Activated naive CD4-positive, alpha-beta T cell treated with anti-CD3 and anti-CD28 coated beads, Interleukin-2, amount 10 ng/mL, durations not matched to agents 7 days and 5 days (primary cell): ENCODE measurements at regions not wholly inside any gene's neighbourhood (a gene's known extent, or its start where the extent isn't known, plus 50 kb on each side); places are given as distances from the start of the nearest gene placed in this dataset.

Experiments used
- CTCF ChIA-PET: fragments of 350-600 bp; sonication (Branson Sonifier 250); formaldehyde crosslinking; loops from one replicate; lab custom pipeline; 2021; ENCODE audit warnings: antibody characterized with exemption; lab: Charles Lee
- DNase-seq: peaks from one replicate; pipeline ENCODE4 v3.0.0-alpha.2; 2020
- H3K27ac Mint-ChIP-seq: one replicate; pipeline ENCODE4 v1.8.0; 2021; ENCODE audit warnings: mild to moderate bottlenecking, moderate library complexity, mixed read lengths
- H3K27me3 Mint-ChIP-seq: one replicate; pipeline ENCODE4 v1.8.0; 2021; ENCODE audit warnings: mild to moderate bottlenecking, mixed read lengths
- H3K36me3 Mint-ChIP-seq: one replicate; pipeline ENCODE4 v1.8.0; 2021; ENCODE audit warnings: mixed read lengths
- H3K4me1 Mint-ChIP-seq: one replicate; pipeline ENCODE4 v1.8.0; 2021; ENCODE audit warnings: mixed read lengths
- H3K4me3 Mint-ChIP-seq: one replicate; pipeline ENCODE4 v1.8.0; 2021; ENCODE audit warnings: mild to moderate bottlenecking, moderate library complexity, mixed read lengths
- H3K9me3 Mint-ChIP-seq: one replicate; pipeline ENCODE4 v1.8.0; 2021; ENCODE audit warnings: mixed read lengths

DNA sequence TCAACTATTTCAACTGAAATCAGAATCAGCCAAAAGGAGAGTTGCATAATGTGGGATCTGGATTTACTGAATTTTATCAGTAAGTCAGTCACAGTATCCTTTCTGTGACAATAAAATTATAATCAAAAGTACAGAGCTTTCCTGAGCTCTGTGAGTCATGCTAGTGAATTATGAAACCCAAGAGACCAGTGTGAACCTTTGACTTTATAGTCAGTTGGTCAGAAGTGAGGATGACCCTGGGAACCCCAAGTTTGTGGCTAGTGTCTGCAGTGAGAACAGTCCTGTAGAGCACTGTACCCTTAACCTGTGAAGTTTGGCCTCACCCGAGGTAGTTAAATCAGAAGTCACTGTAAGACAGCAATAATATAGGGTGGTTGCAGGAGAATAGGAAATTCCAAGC lies 381.7 kb downstream of the CDH19 start:
- H3K27ac Mint-ChIP-seq = no peak overlapping the region
- no peaks in the 10 kb centered on the region for H3K36me3 Mint-ChIP-seq
- H3K27me3 Mint-ChIP-seq = no peaks in the 10 kb centered on the region
- H3K4me3 Mint-ChIP-seq = no peak overlapping the region
- DNase-seq = no peak
- no peaks in the 10 kb centered on the region for H3K4me1 Mint-ChIP-seq
- H3K9me3 Mint-ChIP-seq = peaks cover 5% of the 10 kb centered on the region
- CTCF ChIA-PET = no interaction called here

DNA sequence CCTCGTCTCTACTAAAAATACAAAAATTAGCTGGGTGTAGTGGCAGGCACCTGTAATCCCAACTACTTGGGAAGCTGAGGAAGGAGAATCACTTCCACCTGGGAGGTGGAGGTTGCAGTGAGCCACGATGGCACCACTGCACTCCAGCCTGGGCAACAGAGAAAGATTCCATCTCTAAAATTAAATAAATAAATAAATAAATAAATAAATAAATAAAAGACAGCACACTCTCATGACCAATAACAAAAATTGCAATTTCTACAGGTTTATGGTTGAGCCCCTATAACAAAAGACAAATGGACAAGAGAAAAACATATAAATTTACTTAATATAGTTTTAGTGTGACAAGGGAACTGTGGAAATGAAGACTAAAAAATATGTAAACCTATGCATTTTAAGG lies 384.1 kb downstream of the CDH19 start:
- H3K27me3 Mint-ChIP-seq = no peaks in the 10 kb centered on the region
- H3K9me3 Mint-ChIP-seq = peaks cover 5% of the 10 kb centered on the region
- H3K4me3 Mint-ChIP-seq = no peak overlapping the region
- no peaks in the 10 kb centered on the region for H3K36me3 Mint-ChIP-seq
- H3K4me1 Mint-ChIP-seq = no peaks in the 10 kb centered on the region
- DNase-seq = no peak
- H3K27ac Mint-ChIP-seq = no peak overlapping the region
- CTCF ChIA-PET = no interaction called here

DNA sequence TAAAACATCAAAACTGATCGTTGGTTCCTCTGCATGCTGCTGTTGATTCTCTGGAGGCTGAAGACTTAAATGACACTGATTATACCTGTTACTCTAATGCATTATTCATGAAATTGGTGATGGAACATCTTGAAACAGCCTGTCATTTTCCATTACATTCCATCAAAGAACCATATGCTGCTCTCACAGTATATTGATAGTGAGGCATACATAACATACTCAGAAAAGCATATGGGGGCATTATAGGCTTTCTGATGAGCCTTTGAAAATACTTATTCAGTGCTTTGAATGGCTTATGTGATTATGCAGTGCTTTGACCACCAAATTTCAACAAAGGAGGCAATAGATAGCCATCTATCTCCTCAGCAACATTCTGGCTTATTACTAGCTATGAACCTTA lies 392.1 kb downstream of the CDH19 start:
- no peak for DNase-seq
- H3K27ac Mint-ChIP-seq = no peak overlapping the region
- CTCF ChIA-PET = no interaction called here
- H3K27me3 Mint-ChIP-seq = no peaks in the 10 kb centered on the region
- H3K36me3 Mint-ChIP-seq = no peaks in the 10 kb centered on the region
- no peaks in the 10 kb centered on the region for H3K4me1 Mint-ChIP-seq
- peaks cover 2% of the 10 kb centered on the region for H3K9me3 Mint-ChIP-seq
- no peak overlapping the region for H3K4me3 Mint-ChIP-seq

DNA sequence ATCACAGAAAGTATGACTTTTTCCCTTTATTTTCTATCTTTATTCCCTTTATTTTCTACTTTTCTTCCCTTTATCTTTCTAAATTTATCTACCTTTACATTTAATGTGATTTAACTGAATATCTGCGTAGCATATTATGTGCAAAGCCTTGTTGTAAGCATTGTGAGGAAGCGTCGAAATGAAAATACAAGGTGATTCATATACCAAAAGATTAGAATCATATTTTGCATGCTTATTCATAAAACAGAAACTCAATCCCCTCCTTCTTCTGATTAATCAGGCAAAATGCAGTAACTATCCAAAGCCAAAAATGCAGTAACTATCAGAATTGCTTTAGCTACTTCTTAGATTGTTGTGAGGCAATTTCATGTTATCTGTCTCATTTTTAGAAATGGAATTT lies 393.0 kb downstream of the CDH19 start:
- no peak for DNase-seq
- CTCF ChIA-PET = no interaction called here
- Mint-ChIP-seq H3K27ac (no peak overlapping the region), H3K27me3 (no peaks in the 10 kb centered on the region), H3K9me3 (peaks cover 2% of the 10 kb centered on the region), H3K4me3 (no peak overlapping the region), H3K4me1 (no peaks in the 10 kb centered on the region), H3K36me3 (no peaks in the 10 kb centered on the region)

DNA sequence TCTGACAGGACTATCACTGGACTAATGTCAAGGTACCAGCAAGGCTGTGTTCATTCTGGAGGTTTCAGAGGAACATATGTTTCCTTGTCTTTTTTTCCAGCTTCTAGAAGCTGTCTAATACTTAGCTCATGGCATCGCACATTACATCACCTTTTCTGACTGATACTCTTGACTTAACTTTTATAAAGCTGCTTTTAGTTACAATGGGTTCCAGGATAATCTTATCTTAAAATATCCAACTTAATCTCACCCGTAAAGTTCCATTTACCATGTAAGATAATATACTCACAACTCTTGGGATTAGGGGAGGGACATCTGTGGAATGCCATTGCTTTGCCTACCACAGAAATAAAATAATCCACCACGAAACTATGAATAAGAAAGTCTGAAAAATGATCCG lies 394.2 kb downstream of the CDH19 start:
- no peak for DNase-seq
- Mint-ChIP-seq H3K36me3 (no peaks in the 10 kb centered on the region), H3K9me3 (peaks cover under 1% of the 10 kb centered on the region), H3K27ac (no peak overlapping the region), H3K4me3 (no peak overlapping the region), H3K27me3 (no peaks in the 10 kb centered on the region), H3K4me1 (no peaks in the 10 kb centered on the region)
- CTCF ChIA-PET = no interaction called here

DNA sequence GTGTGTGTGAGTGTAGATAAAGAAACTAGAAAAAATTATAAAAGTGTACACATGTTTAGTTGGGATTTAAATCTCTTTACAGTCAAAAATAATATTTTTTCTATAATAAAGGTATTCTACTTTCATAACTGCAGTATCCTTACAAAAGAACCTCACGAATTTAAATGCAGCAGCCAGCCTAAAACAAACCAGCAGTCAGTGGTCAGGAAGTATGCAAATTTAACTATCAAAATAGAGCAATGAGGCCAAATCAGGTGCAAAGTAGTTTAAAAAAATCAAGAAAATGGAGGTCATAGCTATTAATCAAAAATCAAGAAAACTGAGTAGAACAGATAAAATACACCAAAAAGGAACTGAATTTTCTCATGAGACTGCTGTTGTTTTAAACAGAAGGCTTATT lies 407.1 kb downstream of the CDH19 start:
- Mint-ChIP-seq H3K9me3 (peaks cover 2% of the 10 kb centered on the region), H3K27ac (no peak overlapping the region), H3K4me3 (no peak overlapping the region), H3K36me3 (no peaks in the 10 kb centered on the region), H3K27me3 (no peaks in the 10 kb centered on the region), H3K4me1 (no peaks in the 10 kb centered on the region)
- no peak for DNase-seq
- CTCF ChIA-PET = no interaction called here

DNA sequence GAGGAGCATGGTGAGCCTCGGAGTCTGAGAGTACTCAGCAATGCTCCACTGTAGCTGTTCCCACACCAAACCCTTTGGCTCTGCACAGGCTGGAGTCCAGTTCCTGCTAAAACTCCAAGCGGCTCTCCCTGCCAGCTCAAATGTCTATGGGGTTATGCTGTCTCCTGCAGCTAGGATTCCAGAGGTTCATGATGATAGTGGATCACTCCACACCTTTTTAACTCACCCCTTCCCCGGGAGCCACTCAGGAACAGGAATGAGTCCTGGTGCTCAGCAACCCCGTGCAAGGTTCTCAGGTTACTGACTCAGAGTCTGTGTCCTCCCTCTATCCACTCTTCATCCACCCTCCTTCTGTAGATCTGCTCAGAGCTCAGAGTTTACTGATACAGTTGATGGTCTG lies 410.0 kb downstream of the CDH19 start:
- DNase-seq = no peak
- Mint-ChIP-seq H3K27me3 (no peaks in the 10 kb centered on the region), H3K4me1 (no peaks in the 10 kb centered on the region), H3K27ac (no peak overlapping the region), H3K36me3 (no peaks in the 10 kb centered on the region), H3K9me3 (peaks cover 6% of the 10 kb centered on the region), H3K4me3 (no peak overlapping the region)
- CTCF ChIA-PET = no interaction called here

DNA sequence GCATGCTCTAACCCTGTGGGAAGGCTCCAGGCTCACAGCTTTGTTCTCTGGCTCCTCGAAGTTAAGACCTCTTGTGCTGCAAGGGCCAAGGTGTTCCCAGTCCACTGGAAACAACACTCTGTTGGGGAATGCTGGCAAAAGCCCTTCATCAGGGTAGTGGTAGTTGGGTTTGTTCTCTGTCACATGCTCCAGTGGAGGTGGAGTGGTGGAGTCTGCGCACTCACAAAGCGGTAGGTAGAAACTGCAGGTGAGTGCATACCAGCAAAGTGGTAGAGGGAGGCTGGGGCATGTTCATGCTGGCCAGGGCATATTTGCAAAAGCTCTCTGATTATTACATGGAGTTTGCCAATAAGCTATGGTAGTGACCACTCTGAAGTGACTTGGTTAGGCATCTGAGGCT lies 410.5 kb downstream of the CDH19 start:
- H3K4me1 Mint-ChIP-seq = no peaks in the 10 kb centered on the region
- peaks cover 11% of the 10 kb centered on the region for H3K9me3 Mint-ChIP-seq
- no peak for DNase-seq
- CTCF ChIA-PET = no interaction called here
- no peaks in the 10 kb centered on the region for H3K27me3 Mint-ChIP-seq
- H3K27ac Mint-ChIP-seq = no peak overlapping the region
- no peak overlapping the region for H3K4me3 Mint-ChIP-seq
- H3K36me3 Mint-ChIP-seq = no peaks in the 10 kb centered on the region

DNA sequence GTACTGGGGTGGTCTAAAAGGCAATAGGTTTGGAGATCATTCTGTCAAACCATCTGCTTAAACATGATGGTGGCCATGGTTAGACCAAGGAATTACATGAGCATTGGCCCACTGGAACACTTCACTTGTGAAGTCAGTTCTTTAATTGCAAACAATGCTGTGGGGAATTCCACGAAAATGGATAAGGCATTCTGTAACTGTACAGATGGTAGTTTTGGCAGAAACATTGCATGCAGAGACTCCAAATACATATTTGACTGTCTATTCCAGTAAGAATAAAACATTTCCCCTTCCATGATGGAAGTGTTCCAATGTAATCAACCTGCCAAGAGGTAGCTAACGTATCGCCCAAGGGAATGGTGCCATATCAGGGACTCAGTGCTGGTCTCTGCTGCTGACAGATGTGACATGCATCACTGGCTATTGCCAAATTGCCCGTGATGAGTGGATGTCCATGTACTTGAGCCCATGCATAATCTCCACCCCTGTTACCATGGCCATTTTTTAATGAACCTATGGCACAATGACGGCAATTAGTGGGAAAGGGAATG lies 417.9 kb downstream of the CDH7 start:
- Mint-ChIP-seq H3K4me3 (no peak overlapping the region), H3K9me3 (peaks cover 16% of the 10 kb centered on the region), H3K27ac (no peak overlapping the region), H3K4me1 (no peaks in the 10 kb centered on the region), H3K36me3 (no peaks in the 10 kb centered on the region), H3K27me3 (no peaks in the 10 kb centered on the region)
- DNase-seq = no peak
- CTCF ChIA-PET = no interaction called here

DNA sequence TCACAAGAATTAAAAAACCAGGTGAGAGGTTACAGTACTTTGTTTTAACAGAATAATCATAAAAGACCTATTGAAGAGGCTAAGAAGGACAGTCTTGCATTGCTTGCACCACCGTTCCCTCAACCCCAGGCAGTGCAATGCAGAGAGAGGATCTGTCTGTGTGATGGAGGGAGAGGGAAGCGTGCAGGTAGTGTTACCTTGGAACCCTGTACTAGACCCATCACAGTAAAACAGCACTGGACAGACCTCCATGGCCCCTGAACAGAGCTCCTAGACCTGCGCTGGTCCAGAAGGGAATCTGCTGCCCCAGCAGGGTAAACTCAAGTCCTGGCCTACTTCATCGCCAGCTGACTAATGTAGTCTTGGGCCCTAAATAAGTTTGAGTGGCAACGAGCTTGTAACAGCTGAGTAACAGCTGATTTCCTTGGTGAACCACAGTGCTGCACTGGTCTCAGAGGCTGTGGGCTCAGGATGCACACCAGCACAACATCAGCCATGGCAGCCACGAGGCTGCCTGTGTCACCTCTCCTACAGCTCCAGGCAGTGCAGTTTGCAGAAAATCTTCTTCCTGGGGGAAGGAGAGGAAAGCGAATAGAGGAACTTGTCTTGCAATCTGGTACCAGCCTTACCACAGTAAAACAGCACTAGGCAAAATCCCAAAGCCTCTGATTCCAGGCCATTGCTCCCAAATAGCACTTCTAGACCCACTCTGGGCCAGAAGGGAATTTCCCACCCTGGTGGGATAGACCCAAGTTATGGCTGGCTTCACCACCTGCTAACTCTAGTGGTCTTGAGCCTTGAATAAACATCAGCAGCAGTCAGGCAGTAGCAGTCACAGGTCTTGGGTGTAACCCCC lies 417.2 kb downstream of the CDH7 start:
- CTCF ChIA-PET = no interaction called here
- Mint-ChIP-seq H3K4me3 (no peak overlapping the region), H3K27me3 (no peaks in the 10 kb centered on the region), H3K27ac (no peak overlapping the region), H3K4me1 (no peaks in the 10 kb centered on the region), H3K9me3 (peaks cover 16% of the 10 kb centered on the region), H3K36me3 (no peaks in the 10 kb centered on the region)
- DNase-seq = no peak

DNA sequence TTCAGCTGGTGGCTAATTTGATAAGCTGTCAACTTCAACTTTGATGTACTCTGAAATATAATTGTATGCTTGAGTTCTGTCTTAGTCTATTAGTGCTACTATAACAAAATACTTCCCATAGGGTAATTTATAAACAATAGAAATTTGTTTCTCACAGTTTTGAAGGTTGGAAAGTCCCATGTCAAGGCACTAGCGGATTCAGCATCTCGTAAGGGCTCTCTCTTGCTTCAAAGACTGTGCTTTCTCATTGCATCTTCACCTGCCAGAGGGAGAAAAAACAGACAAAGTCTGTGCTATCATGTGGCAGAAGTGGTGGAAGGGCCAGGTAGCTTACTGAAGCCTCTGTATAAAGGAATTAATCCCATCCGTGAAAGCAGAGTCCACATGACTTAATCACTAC lies 409.2 kb downstream of the CDH7 start:
- H3K4me3 Mint-ChIP-seq = no peak overlapping the region
- no peaks in the 10 kb centered on the region for H3K4me1 Mint-ChIP-seq
- no peaks in the 10 kb centered on the region for H3K27me3 Mint-ChIP-seq
- no peak for DNase-seq
- CTCF ChIA-PET = no interaction called here
- no peak overlapping the region for H3K27ac Mint-ChIP-seq
- no peaks in the 10 kb centered on the region for H3K36me3 Mint-ChIP-seq
- H3K9me3 Mint-ChIP-seq = peaks cover 11% of the 10 kb centered on the region

DNA sequence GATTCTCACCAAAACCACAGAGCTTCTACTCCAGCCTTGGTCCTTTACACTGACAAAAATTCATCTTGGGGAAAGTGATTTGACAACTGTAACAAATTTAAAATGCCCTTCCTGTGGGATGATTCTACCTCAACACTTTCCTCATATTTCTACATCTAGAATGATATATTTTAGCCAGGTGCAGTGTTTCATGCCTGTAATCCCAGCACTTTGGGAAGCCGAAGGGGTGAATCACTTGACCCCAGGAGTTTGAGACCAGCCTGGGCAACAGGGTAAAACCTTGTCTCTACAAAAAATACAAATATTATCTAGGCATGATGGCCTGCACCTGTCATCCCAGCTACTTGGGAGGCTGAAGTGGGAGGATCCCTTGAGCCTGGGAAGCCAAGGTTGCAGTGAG lies 408.6 kb downstream of the CDH7 start:
- peaks cover 11% of the 10 kb centered on the region for H3K9me3 Mint-ChIP-seq
- H3K4me1 Mint-ChIP-seq = no peaks in the 10 kb centered on the region
- DNase-seq = no peak
- no peak overlapping the region for H3K27ac Mint-ChIP-seq
- CTCF ChIA-PET = no interaction called here
- H3K4me3 Mint-ChIP-seq = no peak overlapping the region
- H3K36me3 Mint-ChIP-seq = no peaks in the 10 kb centered on the region
- no peaks in the 10 kb centered on the region for H3K27me3 Mint-ChIP-seq

DNA sequence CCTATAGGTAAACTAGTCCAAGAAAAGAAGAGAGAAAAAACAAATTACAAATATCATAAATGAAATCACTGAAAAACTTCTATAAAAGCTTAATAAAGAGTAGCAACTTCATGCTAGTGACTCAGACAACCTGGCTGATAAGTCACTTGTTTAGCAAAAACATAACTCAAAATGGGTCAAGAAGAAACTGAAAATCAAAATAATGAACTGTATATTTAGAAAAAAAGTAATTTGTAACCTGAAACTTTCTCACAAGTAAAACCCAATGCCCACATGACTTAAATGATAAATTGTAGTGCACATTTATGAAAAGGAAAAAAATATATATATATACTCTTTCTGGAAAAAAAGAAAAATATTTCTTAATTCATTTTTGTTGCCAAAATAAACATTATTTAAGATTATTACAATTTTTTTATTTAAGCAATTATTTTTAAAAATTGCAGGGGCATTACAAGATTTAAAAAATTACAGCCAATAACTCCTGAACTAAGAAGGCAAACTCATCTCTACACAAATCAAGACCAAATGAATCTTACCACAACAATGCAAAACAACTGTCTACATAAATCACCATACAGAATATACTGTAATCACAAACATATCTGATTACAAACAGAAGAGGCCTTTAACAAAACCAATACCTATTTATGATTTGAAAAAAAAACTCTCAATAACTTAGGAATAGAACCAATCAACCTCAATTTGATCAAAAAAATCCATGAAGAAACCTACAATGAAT lies 406.3 kb downstream of the CDH7 start:
- Mint-ChIP-seq H3K4me3 (no peak overlapping the region), H3K4me1 (no peaks in the 10 kb centered on the region), H3K9me3 (peaks cover 2% of the 10 kb centered on the region), H3K27ac (no peak overlapping the region), H3K36me3 (no peaks in the 10 kb centered on the region), H3K27me3 (no peaks in the 10 kb centered on the region)
- DNase-seq = no peak
- CTCF ChIA-PET = no interaction called here

DNA sequence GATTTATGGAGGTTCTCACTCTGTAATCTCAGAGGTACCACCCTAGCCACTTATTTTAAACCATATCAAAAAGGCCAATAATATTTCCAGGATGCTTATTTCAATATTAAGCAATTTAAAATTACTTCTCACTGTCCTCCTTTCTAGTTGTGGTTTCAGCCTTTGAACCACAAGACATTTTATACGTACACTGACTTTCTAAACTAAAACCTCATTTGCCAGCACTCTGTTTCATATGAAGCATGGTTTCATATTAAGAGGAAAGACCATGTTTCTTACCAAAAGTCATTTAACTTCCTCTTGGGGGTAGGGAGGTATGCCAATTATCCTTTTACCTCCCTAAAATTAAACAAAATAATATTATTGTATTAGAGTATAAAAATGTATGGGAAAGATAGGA lies 399.8 kb downstream of the CDH7 start:
- DNase-seq = no peak
- Mint-ChIP-seq H3K9me3 (peaks cover 6% of the 10 kb centered on the region), H3K4me1 (no peaks in the 10 kb centered on the region), H3K27me3 (no peaks in the 10 kb centered on the region), H3K4me3 (no peak overlapping the region), H3K27ac (no peak overlapping the region), H3K36me3 (no peaks in the 10 kb centered on the region)
- CTCF ChIA-PET = no interaction called here

DNA sequence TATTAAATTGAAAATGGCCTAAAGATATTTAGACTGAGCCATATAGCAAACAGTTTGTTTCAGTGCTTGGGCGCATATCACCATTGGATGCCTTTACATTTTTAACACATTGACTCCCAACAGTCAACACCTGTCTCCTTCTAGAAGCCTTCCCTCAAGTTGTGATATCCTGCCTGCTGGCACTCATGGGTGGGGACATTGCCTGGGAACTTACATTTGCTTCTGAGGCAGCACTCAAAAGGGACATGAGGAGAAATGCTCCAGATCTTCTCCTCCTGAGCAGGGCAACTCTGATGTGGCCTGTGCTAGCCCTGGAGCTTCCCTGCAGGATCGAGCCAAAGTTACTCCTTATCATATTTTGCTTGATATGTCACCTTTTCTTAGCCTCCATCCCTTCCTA lies 392.2 kb downstream of the CDH7 start:
- H3K4me1 Mint-ChIP-seq = no peaks in the 10 kb centered on the region
- no peak overlapping the region for H3K27ac Mint-ChIP-seq
- H3K27me3 Mint-ChIP-seq = no peaks in the 10 kb centered on the region
- no peak for DNase-seq
- peaks cover 3% of the 10 kb centered on the region for H3K9me3 Mint-ChIP-seq
- no peak overlapping the region for H3K4me3 Mint-ChIP-seq
- no peaks in the 10 kb centered on the region for H3K36me3 Mint-ChIP-seq
- CTCF ChIA-PET = no interaction called here
